ENCODE measurements at regions not wholly inside any gene's neighbourhood (a gene's known extent, or its start where the extent isn't known, plus 50 kb on each side); places are given as distances from the start of the nearest gene placed in this dataset.

DNA sequence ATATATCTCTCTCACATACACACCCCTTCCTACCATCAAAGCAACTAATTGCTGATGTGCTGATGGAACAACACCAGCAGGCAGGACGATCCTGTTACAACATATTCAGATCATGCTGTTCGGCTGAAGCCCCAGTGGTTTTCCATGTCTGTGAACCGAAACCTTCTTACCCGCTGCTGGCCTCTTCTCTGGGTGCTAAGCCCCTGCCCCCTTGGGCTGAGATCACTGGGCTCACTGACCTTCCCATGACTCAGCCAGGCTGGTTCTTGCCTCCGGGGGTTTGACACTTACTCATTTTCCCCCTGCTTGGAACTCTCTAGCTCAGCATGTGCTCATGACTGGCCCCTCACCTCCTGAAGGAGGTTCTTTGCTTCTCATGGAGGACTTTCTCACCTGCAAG is 122.0 kb upstream of the RGMA start:
- no peaks in the 10 kb centered on the region for H3K4me1 ChIP-seq (ENCODE audit: insufficient read depth, low read length, poor library complexity, severe bottlenecking)
- H3K9me2 ChIP-seq (replicated peaks; ENCODE audit: low read depth, low read length): no peaks in the 10 kb centered on the region
- H2AFZ ChIP-seq (ENCODE audit: low read length): no peak overlapping the region
- H3K79me2 ChIP-seq (ENCODE audit: insufficient read depth, low read length): no peaks in the 10 kb centered on the region
- H3K4me3 ChIP-seq (ENCODE audit: low read length, poor library complexity, severe bottlenecking): no peak overlapping the region
- TF ChIP-seq, protein P1, sequence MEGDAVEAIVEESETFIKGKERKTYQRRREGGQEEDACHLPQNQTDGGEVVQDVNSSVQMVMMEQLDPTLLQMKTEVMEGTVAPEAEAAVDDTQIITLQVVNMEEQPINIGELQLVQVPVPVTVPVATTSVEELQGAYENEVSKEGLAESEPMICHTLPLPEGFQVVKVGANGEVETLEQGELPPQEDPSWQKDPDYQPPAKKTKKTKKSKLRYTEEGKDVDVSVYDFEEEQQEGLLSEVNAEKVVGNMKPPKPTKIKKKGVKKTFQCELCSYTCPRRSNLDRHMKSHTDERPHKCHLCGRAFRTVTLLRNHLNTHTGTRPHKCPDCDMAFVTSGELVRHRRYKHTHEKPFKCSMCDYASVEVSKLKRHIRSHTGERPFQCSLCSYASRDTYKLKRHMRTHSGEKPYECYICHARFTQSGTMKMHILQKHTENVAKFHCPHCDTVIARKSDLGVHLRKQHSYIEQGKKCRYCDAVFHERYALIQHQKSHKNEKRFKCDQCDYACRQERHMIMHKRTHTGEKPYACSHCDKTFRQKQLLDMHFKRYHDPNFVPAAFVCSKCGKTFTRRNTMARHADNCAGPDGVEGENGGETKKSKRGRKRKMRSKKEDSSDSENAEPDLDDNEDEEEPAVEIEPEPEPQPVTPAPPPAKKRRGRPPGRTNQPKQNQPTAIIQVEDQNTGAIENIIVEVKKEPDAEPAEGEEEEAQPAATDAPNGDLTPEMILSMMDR (conservative IDR thresholded peaks at IDR 0.05; ENCODE audit: low read length): no peak
- no peak for TF ChIP-seq EZH2phosphoT487 (IDR thresholded peaks at IDR 0.05; ENCODE audit: borderline replicate concordance)
- H3K27me3 ChIP-seq (ENCODE audit: insufficient read depth, low read length, poor library complexity, severe bottlenecking): no peaks in the 10 kb centered on the region
- no peaks in the 10 kb centered on the region for H4K20me1 ChIP-seq (ENCODE audit: insufficient read depth, low read length, poor library complexity, severe bottlenecking)
- no peak overlapping the region for H3K4me2 ChIP-seq (ENCODE audit: low read depth, low read length, poor library complexity, severe bottlenecking)
- no peaks in the 10 kb centered on the region for H3K36me3 ChIP-seq (ENCODE audit: insufficient read depth, low read length)
- no peak overlapping the region for H3K9ac ChIP-seq (ENCODE audit: low read depth, low read length, poor library complexity, severe bottlenecking)
- no peaks in the 10 kb centered on the region for H3K9me3 ChIP-seq (ENCODE audit: insufficient read depth, low read depth, low read length)
- no peaks in the 10 kb centered on the region for H3F3A ChIP-seq (ENCODE audit: low read depth)

DNA sequence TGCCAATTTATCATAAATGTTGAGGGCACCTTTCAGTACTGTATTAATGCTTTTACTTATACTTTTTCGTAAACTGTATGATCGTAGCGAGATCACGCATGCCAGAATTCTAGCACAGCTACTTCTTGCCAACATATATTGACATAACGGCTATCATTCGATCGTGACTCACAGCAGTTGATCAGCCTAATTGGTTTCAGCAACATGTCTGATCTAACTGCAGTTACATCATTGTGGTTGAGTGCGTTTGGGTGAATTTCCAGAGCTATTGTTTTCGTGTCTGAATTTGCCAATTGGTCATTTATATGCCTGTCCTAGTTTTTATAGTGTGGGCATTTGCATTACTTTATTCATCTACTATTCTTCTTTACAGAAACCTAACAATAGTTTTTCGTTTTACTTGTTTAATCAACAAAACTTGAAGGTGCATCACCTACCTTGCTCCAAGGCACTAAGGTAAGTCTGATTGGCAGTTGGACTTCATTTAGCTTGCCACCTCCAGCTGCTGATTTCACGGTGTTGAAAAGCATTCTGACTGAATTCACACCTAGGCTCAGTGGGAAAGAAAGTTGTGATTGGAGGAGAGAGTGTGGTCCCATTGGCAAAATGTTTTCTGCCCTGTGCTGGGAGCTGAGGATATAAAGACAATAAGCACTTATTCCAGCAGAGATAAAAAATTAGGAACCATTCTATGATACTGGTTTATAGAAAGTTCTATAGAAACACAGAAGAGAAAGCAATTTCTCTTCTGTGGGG is 120.9 kb upstream of the RGMA start:
- Histone ChIP-seq H3K9me3 (ENCODE audit: insufficient read depth, low read depth, low read length) (no peaks in the 10 kb centered on the region), H3K79me2 (ENCODE audit: insufficient read depth, low read length) (no peaks in the 10 kb centered on the region), H3F3A (ENCODE audit: low read depth) (no peaks in the 10 kb centered on the region), H3K4me3 (ENCODE audit: low read length, poor library complexity, severe bottlenecking) (no peak overlapping the region), H3K4me2 (ENCODE audit: low read depth, low read length, poor library complexity, severe bottlenecking) (no peak overlapping the region), H2AFZ (ENCODE audit: low read length) (no peak overlapping the region), H3K36me3 (ENCODE audit: insufficient read depth, low read length) (no peaks in the 10 kb centered on the region), H3K4me1 (ENCODE audit: insufficient read depth, low read length, poor library complexity, severe bottlenecking) (no peaks in the 10 kb centered on the region), H3K9me2 (replicated peaks; ENCODE audit: low read depth, low read length) (no peaks in the 10 kb centered on the region), H3K9ac (ENCODE audit: low read depth, low read length, poor library complexity, severe bottlenecking) (no peak overlapping the region), H3K27me3 (ENCODE audit: insufficient read depth, low read length, poor library complexity, severe bottlenecking) (no peaks in the 10 kb centered on the region), H4K20me1 (ENCODE audit: insufficient read depth, low read length, poor library complexity, severe bottlenecking) (no peaks in the 10 kb centered on the region)
- TF ChIP-seq, protein P1 (conservative IDR thresholded peaks at IDR 0.05; ENCODE audit: low read length): no peak
- no peak for TF ChIP-seq EZH2phosphoT487 (IDR thresholded peaks at IDR 0.05; ENCODE audit: borderline replicate concordance)

DNA sequence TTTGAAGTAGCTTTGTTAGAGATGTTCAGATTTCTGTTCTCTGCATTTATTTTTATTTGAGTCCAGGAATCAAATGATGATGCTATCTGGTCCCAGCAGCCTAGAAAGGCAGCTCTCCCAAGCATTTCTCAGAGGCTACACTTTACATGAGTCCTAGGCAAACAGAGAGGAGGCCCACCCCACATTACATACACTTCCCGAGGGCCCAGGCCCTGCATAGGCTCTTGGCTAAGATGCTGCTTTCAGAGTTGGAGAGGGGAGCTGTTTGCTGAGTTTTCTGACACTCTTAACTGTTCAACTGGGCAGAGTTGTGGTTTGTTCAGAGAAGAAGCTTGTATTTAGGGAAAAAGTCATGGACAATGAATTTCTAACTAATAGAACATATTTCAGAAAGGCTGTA is 117.9 kb upstream of the RGMA start:
- H3K36me3 ChIP-seq (ENCODE audit: insufficient read depth, low read length): no peaks in the 10 kb centered on the region
- H4K20me1 ChIP-seq (ENCODE audit: insufficient read depth, low read length, poor library complexity, severe bottlenecking): no peaks in the 10 kb centered on the region
- no peaks in the 10 kb centered on the region for H3K27me3 ChIP-seq (ENCODE audit: insufficient read depth, low read length, poor library complexity, severe bottlenecking)
- no peaks in the 10 kb centered on the region for H3K4me1 ChIP-seq (ENCODE audit: insufficient read depth, low read length, poor library complexity, severe bottlenecking)
- H3K9me3 ChIP-seq (ENCODE audit: insufficient read depth, low read depth, low read length): no peaks in the 10 kb centered on the region
- H3K4me2 ChIP-seq (ENCODE audit: low read depth, low read length, poor library complexity, severe bottlenecking): no peak overlapping the region
- no peaks in the 10 kb centered on the region for H3K79me2 ChIP-seq (ENCODE audit: insufficient read depth, low read length)
- H2AFZ ChIP-seq (ENCODE audit: low read length): no peak overlapping the region
- no peak for TF ChIP-seq EZH2phosphoT487 (IDR thresholded peaks at IDR 0.05; ENCODE audit: borderline replicate concordance)
- TF ChIP-seq, protein P1 (conservative IDR thresholded peaks at IDR 0.05; ENCODE audit: low read length): no peak
- no peak overlapping the region for H3K9ac ChIP-seq (ENCODE audit: low read depth, low read length, poor library complexity, severe bottlenecking)
- no peaks in the 10 kb centered on the region for H3K9me2 ChIP-seq (replicated peaks; ENCODE audit: low read depth, low read length)
- no peak overlapping the region for H3K4me3 ChIP-seq (ENCODE audit: low read length, poor library complexity, severe bottlenecking)
- no peaks in the 10 kb centered on the region for H3F3A ChIP-seq (ENCODE audit: low read depth)

Data from Loucy (cell line).